Stimulated activated naive B cell treated with anti-CD40 and anti-IgM and Interleukin-4, amounts not matched to agents 10 μg/mL and 1 μg/mL and 100 μg/mL, for 72 hours (primary cell): ENCODE measurements at regions not wholly inside any gene's neighbourhood (a gene's known extent, or its start where the extent isn't known, plus 50 kb on each side); places are given as distances from the start of the nearest gene placed in this dataset.

ENCODE experiments used
- ATAC-seq, 2 donors: fragments of 150-1000 bp; cut with Tn5 transposase; replicated peaks; 2 replicates each; pipeline ENCODE4 v1.10.0; 2021; ENCODE audit warnings: moderate library complexity in 1 of 2
- DNase-seq: peaks from one replicate; pipeline ENCODE4 v3.0.0; 2021
- H3K27ac Mint-ChIP-seq: one replicate; pipeline ENCODE4 v1.8.0; 2022; ENCODE audit warnings: mild to moderate bottlenecking, mixed read lengths
- H3K27me3 Mint-ChIP-seq, 2 donors: one replicate each; pipeline ENCODE4 v1.8.0; 2022; ENCODE audit warnings: mixed read lengths in 2 of 2
- H3K36me3 Mint-ChIP-seq, 2 donors: one replicate each; pipeline ENCODE4 v1.8.0; 2022; ENCODE audit warnings: mixed read lengths in 2 of 2, mild to moderate bottlenecking in 1 of 2
- H3K4me1 Mint-ChIP-seq, 2 donors: one replicate each; pipeline ENCODE4 v1.8.0; 2022; ENCODE audit warnings: mixed read lengths in 2 of 2, mild to moderate bottlenecking in 1 of 2
- H3K4me3 Mint-ChIP-seq, 2 donors: one replicate each; pipeline ENCODE4 v1.8.0; 2022; ENCODE audit warnings: mild to moderate bottlenecking in 2 of 2, mixed read lengths in 2 of 2, moderate library complexity in 1 of 2
- H3K9me3 Mint-ChIP-seq, 2 donors: one replicate each; pipeline ENCODE4 v1.8.0; 2022; ENCODE audit warnings: mixed read lengths in 2 of 2, mild to moderate bottlenecking in 1 of 2

DNA sequence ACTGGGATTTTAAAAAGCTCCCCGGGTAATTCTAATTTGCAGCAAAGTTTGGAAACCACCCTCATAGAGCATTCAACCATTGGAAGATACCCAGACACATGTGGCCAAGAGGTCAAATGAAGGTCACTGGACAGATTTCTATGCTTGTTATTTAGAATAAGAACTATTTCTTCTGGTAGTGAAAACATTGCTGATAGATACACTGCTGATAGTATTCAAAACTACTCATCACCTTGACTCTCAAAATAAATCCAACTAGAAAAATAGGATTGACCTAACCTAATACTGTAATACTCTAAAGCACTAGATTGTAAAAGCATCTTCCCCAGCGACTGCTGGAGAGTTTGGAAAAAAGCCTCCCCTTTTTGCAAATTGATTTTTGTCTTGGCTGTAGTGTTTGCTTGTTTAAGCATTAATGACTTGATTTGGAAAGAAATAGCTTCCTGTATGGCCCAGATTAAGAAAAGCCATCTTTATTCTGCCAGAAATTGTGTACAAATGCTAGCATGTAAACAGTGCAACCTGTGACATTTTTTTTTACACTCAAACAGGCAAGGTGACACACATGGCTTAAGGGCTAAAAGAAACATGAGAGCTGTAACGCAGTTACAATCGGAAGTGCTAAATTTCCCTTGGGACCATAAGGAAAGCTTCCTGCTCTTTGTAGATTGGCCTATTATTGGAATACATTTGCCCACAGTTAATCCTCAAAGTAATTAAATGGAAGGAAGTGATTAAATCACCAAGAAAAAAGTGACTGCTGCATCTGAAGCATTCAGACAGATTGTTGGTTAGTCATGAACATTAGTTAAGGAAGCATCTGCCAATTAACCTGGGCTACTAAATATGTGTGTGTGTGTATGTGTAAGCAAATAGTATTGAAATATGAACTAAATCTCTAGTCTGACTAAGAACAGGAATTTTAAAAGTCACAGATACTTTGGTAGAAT, 356.5 kb upstream of the ATP2B1 start:
- H3K4me3 Mint-ChIP-seq = no peak overlapping the region
- DNase-seq = no peak

DNA sequence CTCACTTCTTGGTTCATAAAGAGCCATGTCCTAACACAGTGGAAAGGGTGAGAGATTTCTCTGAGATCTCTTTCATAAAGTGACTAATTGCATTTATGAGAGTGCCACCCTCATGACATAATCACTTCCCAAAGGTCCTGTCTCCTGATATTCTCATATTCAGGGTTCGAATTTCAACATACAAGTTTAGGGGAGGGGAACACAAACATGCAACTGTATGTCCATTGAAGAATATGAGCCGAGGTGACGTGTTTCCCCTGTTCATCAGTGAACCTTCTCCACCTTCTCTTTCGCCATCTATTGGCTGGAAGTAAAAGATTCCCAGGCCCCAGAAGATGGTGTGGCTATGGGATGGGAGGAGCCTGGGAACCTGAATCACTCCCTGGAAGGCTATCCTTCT, 354.2 kb upstream of the ATP2B1 start:
- no peaks in the 10 kb centered on the region for H3K9me3 Mint-ChIP-seq
- H3K4me1 Mint-ChIP-seq = peaks cover 5 to 8% of the 10 kb centered on the region in 2 donors
- no peak overlapping the region for H3K27ac Mint-ChIP-seq
- no peaks in the 10 kb centered on the region for H3K36me3 Mint-ChIP-seq
- no peak for DNase-seq
- ATAC-seq = no peak
- H3K27me3 Mint-ChIP-seq = no peaks in the 10 kb centered on the region
- no peak overlapping the region for H3K4me3 Mint-ChIP-seq

More for the DNA sequence above, 356.5 kb upstream of the ATP2B1 start:
- no peak overlapping the region for H3K27ac Mint-ChIP-seq
- H3K4me1 Mint-ChIP-seq = peaks cover 5 to 8% of the 10 kb centered on the region in 2 donors
- no peaks in the 10 kb centered on the region for H3K27me3 Mint-ChIP-seq
- H3K9me3 Mint-ChIP-seq = peaks cover 0 to 8% of the 10 kb centered on the region in 2 donors
- peak; percentile 33 to 39 for ATAC-seq
- peaks cover 4 to 11% of the 10 kb centered on the region in 2 donors for H3K36me3 Mint-ChIP-seq

DNA sequence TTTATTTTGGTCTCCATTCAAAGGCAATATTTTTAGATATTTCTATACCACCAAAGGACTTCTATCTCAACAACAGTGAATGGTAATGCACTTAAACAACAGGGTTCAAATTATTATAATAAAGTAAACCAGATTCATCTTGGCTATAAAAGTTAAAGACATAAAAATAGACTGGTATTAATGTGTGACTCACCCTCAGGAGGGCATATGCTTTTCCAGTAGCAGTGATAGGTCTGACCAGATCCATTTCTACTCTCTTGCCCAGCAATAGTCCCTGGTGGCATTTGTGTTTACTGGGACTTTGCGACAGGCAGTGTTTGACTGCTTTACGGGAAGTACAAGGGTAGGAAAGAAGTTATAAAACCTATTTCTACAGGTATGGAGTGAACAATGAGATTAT, 353.2 kb upstream of the ATP2B1 start:
- no peaks in the 10 kb centered on the region for H3K27me3 Mint-ChIP-seq
- no peaks in the 10 kb centered on the region for H3K9me3 Mint-ChIP-seq
- H3K4me3 Mint-ChIP-seq = no peak overlapping the region
- DNase-seq = no peak
- H3K27ac Mint-ChIP-seq = no peak overlapping the region
- H3K36me3 Mint-ChIP-seq = no peaks in the 10 kb centered on the region
- peaks cover 5 to 8% of the 10 kb centered on the region in 2 donors for H3K4me1 Mint-ChIP-seq
- ATAC-seq = no peak

DNA sequence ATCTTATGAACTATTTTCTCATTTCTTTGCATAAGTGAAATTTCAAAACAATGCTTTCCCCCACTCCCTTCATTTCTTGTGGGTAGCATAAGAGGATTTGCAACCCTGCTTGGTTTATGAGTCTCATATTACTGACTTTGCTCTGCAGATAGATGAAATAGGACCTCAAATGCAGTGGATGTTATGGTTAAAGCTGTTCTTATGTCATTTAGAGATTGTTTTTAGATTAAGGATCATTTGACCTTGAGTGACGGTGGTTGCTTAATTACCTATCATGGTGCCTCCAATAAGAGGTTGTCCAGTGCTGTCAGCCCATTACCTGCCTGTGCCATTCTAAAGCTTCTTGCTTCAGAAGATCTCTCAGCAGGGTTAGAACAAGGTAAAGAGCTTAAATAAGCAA, 351.4 kb upstream of the ATP2B1 start:
- Mint-ChIP-seq H3K27ac (no peak overlapping the region), H3K4me3 (no peak overlapping the region), H3K9me3 (no peaks in the 10 kb centered on the region)

DNA sequence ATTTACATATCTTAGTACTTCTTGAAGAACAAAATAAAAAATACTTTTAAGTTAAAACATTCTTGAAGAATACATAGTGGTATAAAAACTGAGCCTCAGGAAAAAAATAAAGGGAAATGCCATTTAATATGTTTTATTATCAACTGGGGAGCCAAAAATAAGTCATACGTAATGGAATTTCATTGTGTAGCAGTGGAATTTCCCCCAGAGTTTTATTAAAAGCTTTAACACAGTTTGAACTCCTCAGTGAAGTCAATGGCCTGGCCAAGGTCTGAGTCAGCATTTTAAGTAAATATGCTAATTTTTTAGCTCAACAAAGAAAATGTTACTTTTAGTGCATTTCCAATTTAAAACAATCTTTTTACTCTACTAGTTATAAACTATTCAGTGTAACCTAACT, 350.1 kb upstream of the ATP2B1 start:
- no peaks in the 10 kb centered on the region for H3K27me3 Mint-ChIP-seq
- no peaks in the 10 kb centered on the region for H3K4me1 Mint-ChIP-seq
- DNase-seq = no peak
- H3K4me3 Mint-ChIP-seq = no peak overlapping the region
- no peaks in the 10 kb centered on the region for H3K36me3 Mint-ChIP-seq
- no peak overlapping the region for H3K27ac Mint-ChIP-seq
- ATAC-seq = no peak
- H3K9me3 Mint-ChIP-seq = no peaks in the 10 kb centered on the region

More for the DNA sequence above, 351.4 kb upstream of the ATP2B1 start:
- H3K27me3 Mint-ChIP-seq = no peaks in the 10 kb centered on the region
- no peak for ATAC-seq
- H3K36me3 Mint-ChIP-seq = no peaks in the 10 kb centered on the region
- no peak for DNase-seq
- peaks cover under 1% of the 10 kb centered on the region in 2 donors for H3K4me1 Mint-ChIP-seq

DNA sequence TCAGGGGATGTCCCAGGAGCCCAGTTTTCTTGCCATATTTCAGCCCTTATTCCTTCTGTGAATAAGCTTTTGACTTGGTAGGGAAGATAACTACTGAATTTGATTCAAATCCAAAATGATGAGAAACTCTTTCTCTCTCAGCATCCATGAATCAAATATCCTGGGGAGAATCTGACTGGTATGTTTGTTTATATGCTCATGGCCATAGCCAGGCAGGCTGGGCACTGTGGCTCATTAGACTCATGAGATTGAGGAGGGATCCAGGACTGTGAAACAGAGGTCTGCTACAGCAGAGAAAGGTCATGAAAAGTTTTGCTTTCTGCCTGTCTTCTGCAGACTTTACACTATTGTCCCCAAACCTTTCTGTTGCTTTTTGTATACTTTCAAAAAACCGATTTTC, 346.4 kb upstream of the ATP2B1 start:
- Mint-ChIP-seq H3K9me3 (no peaks in the 10 kb centered on the region), H3K27me3 (no peaks in the 10 kb centered on the region), H3K4me3 (no peak overlapping the region), H3K27ac (no peak overlapping the region), H3K36me3 (peaks cover 0 to 5% of the 10 kb centered on the region in 2 donors), H3K4me1 (no peaks in the 10 kb centered on the region)
- no peak for ATAC-seq
- no peak for DNase-seq

DNA sequence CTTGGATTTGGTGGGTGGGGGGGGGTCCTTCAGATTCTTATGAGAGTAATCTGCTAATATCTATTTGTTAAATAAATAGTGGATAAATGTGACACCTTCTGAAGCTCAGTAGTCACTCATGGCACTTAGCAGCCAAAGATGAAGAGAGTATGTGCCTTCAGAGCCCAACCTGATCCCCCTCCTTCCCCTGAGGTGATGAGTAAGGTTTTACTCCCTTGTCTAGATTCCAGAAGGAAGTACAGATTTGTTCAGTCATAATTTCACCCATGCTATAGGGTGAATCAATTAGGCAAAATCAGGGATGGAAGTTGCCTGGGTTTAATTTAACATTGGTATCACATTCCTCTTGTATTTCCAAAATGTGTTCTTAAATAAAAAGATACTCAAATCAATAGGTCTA, 340.3 kb upstream of the ATP2B1 start:
- Mint-ChIP-seq H3K36me3 (peaks cover 0 to 5% of the 10 kb centered on the region in 2 donors), H3K27me3 (no peaks in the 10 kb centered on the region), H3K4me3 (no peak overlapping the region)

DNA sequence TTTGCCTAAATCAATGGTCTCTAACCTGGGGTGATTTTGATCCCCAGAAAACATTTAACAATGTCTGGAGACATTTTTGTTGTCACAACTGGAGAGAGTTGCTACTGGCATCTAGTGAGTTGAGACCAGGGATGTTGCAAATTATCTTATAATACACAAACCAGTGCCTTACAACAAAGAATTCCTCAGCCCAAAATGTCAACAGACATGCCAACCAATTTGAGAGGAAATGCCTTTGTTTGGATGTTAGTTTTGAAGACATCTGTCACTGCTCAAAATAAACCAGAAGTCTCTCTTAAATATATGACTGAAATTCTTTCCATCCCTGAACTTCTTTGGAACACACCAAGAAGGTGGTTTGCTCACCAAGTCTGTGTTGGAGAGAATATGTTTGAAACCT, 336.9 kb upstream of the ATP2B1 start:
- H3K4me1 Mint-ChIP-seq = peaks cover 0 to 2% of the 10 kb centered on the region in 2 donors
- peaks cover 0 to 2% of the 10 kb centered on the region in 2 donors for H3K36me3 Mint-ChIP-seq
- H3K27me3 Mint-ChIP-seq = no peaks in the 10 kb centered on the region
- DNase-seq = no peak
- no peak for ATAC-seq
- no peak overlapping the region for H3K27ac Mint-ChIP-seq
- no peak overlapping the region for H3K4me3 Mint-ChIP-seq
- H3K9me3 Mint-ChIP-seq = peaks cover 0 to 2% of the 10 kb centered on the region in 2 donors

More for the DNA sequence above, 340.3 kb upstream of the ATP2B1 start:
- Mint-ChIP-seq H3K9me3 (peaks cover 0 to 2% of the 10 kb centered on the region in 2 donors), H3K27ac (no peak overlapping the region), H3K4me1 (no peaks in the 10 kb centered on the region)
- DNase-seq (no peak), ATAC-seq (no peak)

DNA sequence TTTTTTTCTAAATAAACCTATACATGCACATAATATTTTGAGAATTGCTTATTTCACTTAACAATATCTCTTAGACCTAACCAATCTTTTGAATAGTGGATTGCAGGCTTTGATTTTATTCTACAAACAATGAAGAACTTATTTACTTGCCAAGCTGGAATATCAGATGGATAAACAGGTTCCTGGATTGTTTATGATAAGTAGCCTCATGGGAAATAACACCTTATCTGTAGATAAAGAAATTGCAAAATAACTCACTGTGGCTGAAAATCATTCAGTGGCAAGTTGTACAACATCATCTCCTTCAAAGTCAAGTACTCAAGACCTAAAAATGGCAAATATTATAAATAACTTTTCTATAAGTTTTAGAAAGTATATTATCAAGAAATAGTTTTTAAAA, 335.4 kb upstream of the ATP2B1 start:
- Mint-ChIP-seq H3K4me1 (peaks cover 0 to 2% of the 10 kb centered on the region in 2 donors), H3K27ac (no peak overlapping the region), H3K27me3 (no peaks in the 10 kb centered on the region), H3K4me3 (no peak overlapping the region), H3K9me3 (peaks cover 0 to 2% of the 10 kb centered on the region in 2 donors), H3K36me3 (peaks cover 0 to 2% of the 10 kb centered on the region in 2 donors)
- no peak for DNase-seq
- ATAC-seq = no peak

DNA sequence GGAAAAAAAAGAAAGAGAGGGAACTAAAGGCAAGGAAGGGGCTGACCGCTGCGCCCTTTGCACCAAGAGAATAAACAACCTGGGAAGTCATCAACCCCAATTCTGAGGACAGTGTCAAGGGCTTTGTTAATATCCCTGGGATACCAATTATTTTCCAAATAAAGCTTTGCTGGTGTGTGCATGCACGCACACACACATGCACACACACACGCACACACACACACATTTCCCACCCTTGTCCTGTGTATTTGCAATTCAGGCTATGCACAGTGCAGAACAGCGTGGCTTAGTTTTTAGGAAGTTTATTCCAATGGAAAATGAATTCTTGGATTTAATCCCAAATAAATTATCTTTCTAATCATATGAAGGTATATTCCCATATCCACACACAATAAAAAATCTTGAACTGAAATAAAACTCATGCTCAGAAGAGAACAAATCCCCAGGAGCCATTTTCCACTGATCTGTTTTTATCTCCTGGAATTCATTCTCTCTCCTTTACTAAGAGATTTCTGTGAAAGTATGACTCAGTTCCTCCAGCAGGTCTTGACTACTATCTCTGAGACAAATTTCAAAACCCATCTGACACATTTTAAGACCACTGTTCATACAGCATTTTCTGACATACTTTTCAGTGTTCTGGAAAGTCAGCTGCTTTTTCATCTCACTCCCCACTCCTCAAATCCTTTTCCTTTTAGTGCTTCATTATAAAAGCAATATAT, 334.4 kb upstream of the ATP2B1 start:
- DNase-seq = no peak

DNA sequence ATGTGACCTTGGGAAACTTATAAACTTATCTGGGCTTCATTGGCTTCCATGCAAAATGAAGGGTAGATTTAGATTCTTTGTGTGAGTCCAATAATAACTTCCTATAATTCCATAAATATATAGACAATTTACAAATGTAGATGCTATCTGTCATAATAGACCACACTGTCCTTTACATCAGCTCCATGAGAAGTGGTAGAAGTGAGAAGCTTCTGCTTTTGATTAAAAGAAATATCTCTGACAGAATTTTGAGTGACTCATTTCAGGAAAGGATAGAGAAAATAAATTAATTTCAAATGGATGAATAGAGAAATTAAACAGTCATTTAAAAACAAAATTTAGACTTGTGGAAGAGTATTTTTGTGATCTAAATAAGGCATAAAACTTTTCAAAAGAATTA, 329.7 kb upstream of the ATP2B1 start:
- Mint-ChIP-seq H3K4me1 (peaks cover 2 to 6% of the 10 kb centered on the region in 2 donors), H3K4me3 (no peak overlapping the region), H3K27ac (no peak overlapping the region), H3K36me3 (peaks cover 5 to 6% of the 10 kb centered on the region in 2 donors), H3K9me3 (peaks cover 4 to 12% of the 10 kb centered on the region in 2 donors), H3K27me3 (no peaks in the 10 kb centered on the region)
- DNase-seq (no peak), ATAC-seq (no peak)

More for the DNA sequence above, 334.4 kb upstream of the ATP2B1 start:
- no peak overlapping the region for H3K4me3 Mint-ChIP-seq
- peaks cover 0 to 2% of the 10 kb centered on the region in 2 donors for H3K9me3 Mint-ChIP-seq
- H3K36me3 Mint-ChIP-seq = peaks cover 0 to 2% of the 10 kb centered on the region in 2 donors
- H3K27me3 Mint-ChIP-seq = no peaks in the 10 kb centered on the region
- ATAC-seq = no peak
- H3K4me1 Mint-ChIP-seq = peaks cover 0 to 2% of the 10 kb centered on the region in 2 donors
- no peak overlapping the region for H3K27ac Mint-ChIP-seq

DNA sequence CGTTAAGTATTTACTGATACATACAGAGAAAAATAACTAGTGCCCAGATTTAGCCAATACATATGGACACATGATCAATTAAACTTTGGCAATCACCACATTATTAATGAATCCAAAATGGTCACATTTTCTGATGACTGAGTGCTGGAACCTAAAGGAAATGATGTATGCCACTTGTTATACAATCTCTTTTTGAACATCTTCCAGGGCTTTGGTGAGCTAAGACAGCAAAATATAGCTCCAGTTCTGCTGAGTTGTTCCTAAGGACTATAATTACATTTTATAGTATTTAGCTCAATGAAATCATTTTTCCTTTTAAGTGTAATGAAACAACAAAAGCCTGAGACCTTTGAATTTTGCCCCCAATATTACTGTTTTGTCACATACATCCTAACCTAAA, 329.1 kb upstream of the ATP2B1 start:
- no peak overlapping the region for H3K4me3 Mint-ChIP-seq
- peaks cover 5 to 6% of the 10 kb centered on the region in 2 donors for H3K36me3 Mint-ChIP-seq
- ATAC-seq (no peak), DNase-seq (no peak)
- H3K27ac Mint-ChIP-seq = no peak overlapping the region
- no peaks in the 10 kb centered on the region for H3K27me3 Mint-ChIP-seq
- H3K4me1 Mint-ChIP-seq = peaks cover 2 to 6% of the 10 kb centered on the region in 2 donors
- peaks cover 4 to 12% of the 10 kb centered on the region in 2 donors for H3K9me3 Mint-ChIP-seq

DNA sequence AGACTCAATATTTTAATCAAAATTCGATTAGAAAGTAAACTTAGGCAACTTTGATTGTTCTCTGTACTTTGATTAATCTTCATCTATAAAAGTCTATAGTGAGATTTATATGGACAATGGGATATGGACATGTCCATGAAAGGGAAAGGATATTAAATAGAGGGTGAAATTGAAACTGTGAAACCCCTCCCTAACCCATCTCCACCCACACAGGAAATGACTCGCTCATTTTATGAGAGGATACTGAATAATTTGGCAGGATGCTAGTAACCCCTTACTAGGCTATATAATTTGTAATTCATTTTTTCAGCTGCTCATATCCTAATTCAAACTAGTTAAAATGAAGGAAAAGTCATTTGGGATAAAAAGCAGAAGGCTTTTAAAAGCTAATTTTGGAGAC, 328.0 kb upstream of the ATP2B1 start:
- ATAC-seq (no peak), DNase-seq (no peak)
- no peaks in the 10 kb centered on the region for H3K27me3 Mint-ChIP-seq
- H3K4me3 Mint-ChIP-seq = no peak overlapping the region
- H3K36me3 Mint-ChIP-seq = peaks cover 4 to 5% of the 10 kb centered on the region in 2 donors
- no peak overlapping the region for H3K27ac Mint-ChIP-seq
- peaks cover 4 to 12% of the 10 kb centered on the region in 2 donors for H3K9me3 Mint-ChIP-seq
- H3K4me1 Mint-ChIP-seq = peaks cover 0 to 6% of the 10 kb centered on the region in 2 donors

DNA sequence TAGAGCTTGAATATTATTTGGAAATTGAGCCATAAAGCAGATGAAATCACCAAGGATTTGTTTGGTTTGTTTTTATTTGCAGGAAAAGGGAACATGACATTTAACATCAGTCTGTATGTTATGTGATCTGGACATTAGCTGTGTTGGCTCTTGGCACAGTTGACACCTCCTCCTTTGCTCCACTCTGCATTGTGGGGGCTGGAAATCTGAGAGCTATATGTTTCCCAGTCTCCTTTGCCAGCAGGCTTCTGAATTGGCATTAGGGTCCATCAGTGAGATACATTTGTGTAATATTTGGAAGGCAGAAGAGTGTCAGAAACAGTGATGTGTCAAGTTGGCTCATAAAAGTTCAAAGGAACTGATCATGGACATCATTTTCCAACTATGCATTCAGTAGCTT, 322.1 kb upstream of the ATP2B1 start:
- H3K27ac Mint-ChIP-seq = no peak overlapping the region

More for the DNA sequence above, 322.1 kb upstream of the ATP2B1 start:
- Mint-ChIP-seq H3K4me1 (no peaks in the 10 kb centered on the region), H3K27me3 (no peaks in the 10 kb centered on the region), H3K36me3 (peaks cover 0 to 4% of the 10 kb centered on the region in 2 donors), H3K4me3 (no peak overlapping the region), H3K9me3 (peaks cover 3 to 6% of the 10 kb centered on the region in 2 donors)
- DNase-seq (no peak), ATAC-seq (no peak)
